Kidney (tissue), 13 donors: ENCODE measurements at regions not wholly inside any gene's neighbourhood (a gene's known extent, or its start where the extent isn't known, plus 50 kb on each side); places are given as distances from the start of the nearest gene placed in this dataset.

Source experiments
- DNase-seq, 5 donors: peaks; one replicate each; pipeline ENCODE4 v3.0.0-alpha.2; 2013 to 2020
- FAIRE-seq: peaks from 2 replicates; lab custom pipeline; 2012; peaks lifted over from hg19 to GRCh38; lab: Jason Lieb, UNC
- H3K27ac ChIP-seq, 2 donors: one replicate each; pipeline ENCODE4 v1.7.0; 2013; ENCODE audit warnings: low read depth in 2 of 2, low read length in 2 of 2, inconsistent platforms in 1 of 2
- H3K27me3 ChIP-seq: one replicate; pipeline ENCODE4 v1.7.1; 2013; ENCODE audit warnings: low read length, inconsistent platforms; ENCODE audit not compliant: control insufficient read depth, insufficient read depth
- H3K36me3 ChIP-seq, 3 donors: one replicate each; pipeline versions ENCODE4 v1.7.0 to v1.7.1; 2013; ENCODE audit warnings: low read length in 3 of 3, control low read depth in 1 of 3, inconsistent platforms in 1 of 3; ENCODE audit not compliant: insufficient read depth in 3 of 3, control insufficient read depth in 2 of 3
- H3K4me1 ChIP-seq, 3 donors: one replicate each; pipeline versions ENCODE4 v1.7.0 to v1.7.1; 2013; ENCODE audit warnings: low read length in 3 of 3, inconsistent platforms in 1 of 3, low read depth in 1 of 3; ENCODE audit not compliant: control insufficient read depth in 2 of 3, insufficient read depth in 2 of 3
- H3K4me3 ChIP-seq, 3 donors: one replicate each; pipeline versions ENCODE4 v1.7.0 to v1.8.1; 2013; ENCODE audit warnings: low read length in 3 of 3, control low read depth in 1 of 3, inconsistent platforms in 1 of 3
- H3K9ac ChIP-seq, 3 donors: one replicate each; pipeline versions ENCODE4 v1.7.0 to v1.7.1; 2013; ENCODE audit warnings: low read length in 3 of 3, control low read depth in 1 of 3, inconsistent platforms in 1 of 3
- H3K9me3 ChIP-seq, 3 donors: one replicate each; pipeline versions ENCODE4 v1.7.0 to v1.7.1; 2013; ENCODE audit warnings: low read length in 3 of 3, control low read depth in 1 of 3, inconsistent platforms in 1 of 3; ENCODE audit not compliant: control insufficient read depth in 2 of 3, insufficient read depth in 1 of 3
- CTCF ChIP-seq: IDR thresholded peaks from 3 replicates; pipeline ENCODE4 v1.5.1; 2012; ENCODE audit warnings: mild to moderate bottlenecking, moderate library complexity, borderline replicate concordance; ENCODE audit not compliant: insufficient read depth; ENCODE audit errors: extremely low read depth
- intact Hi-C: fragments of 100-400 bp; cut with DNase I; formaldehyde crosslinking; loops from one replicate; pipeline ENCODE4 v1.11.1; 2022
- donor health status: control.
- donor health status: control.
- donor health status: control.
- donor health status: control.
- donor health status: control.
- donor health status: DM: yes; HTN: yes; CAD: no.
- donor health status: Normal renal cell carcinoma (clear cell type).

- Histone ChIP-seq H3K4me3 (no peak overlapping the region), H3K27ac (no peak overlapping the region), H3K9ac (no peak overlapping the region), H3K4me1 (no peaks in the 10 kb centered on the region), H3K9me3 (no peaks in the 10 kb centered on the region), H3K36me3 (no peaks in the 10 kb centered on the region), H3K27me3 (no peaks in the 10 kb centered on the region)
- no peak for TF ChIP-seq CTCF
- FAIRE-seq, result no peak
- no peak for DNase-seq
- intact Hi-C loops, result no loop called here
Observed at GRCh38 chr2:189366349-189366748, 74.9 kb upstream of the WDR75 start.

- H3K27me3 ChIP-seq, result no peaks in the 10 kb centered on the region
- no peak overlapping the region for H3K4me3 ChIP-seq
- no peak overlapping the region for H3K27ac ChIP-seq
- H3K9ac ChIP-seq, result no peak overlapping the region
- H3K36me3 ChIP-seq, result no peaks in the 10 kb centered on the region
- no peak for TF ChIP-seq CTCF
- no peak for FAIRE-seq
- intact Hi-C loops, result no loop called here
- no peak for DNase-seq
- no peaks in the 10 kb centered on the region for H3K4me1 ChIP-seq
- no peaks in the 10 kb centered on the region for H3K9me3 ChIP-seq
Observed at GRCh38 chr2:189367343-189367742, 73.9 kb upstream of the WDR75 start.

GRCh38 chr2:189369566-189369965 is 71.7 kb upstream of the WDR75 start:
- Histone ChIP-seq H3K27ac (no peak overlapping the region), H3K9me3 (no peaks in the 10 kb centered on the region), H3K36me3 (no peaks in the 10 kb centered on the region), H3K4me1 (no peaks in the 10 kb centered on the region), H3K9ac (no peak overlapping the region), H3K27me3 (no peaks in the 10 kb centered on the region), H3K4me3 (no peak overlapping the region)
- DNase-seq (no peak), FAIRE-seq (no peak)
- no peak for TF ChIP-seq CTCF
- intact Hi-C loops, result no loop called here

- FAIRE-seq, result no peak
Observed at GRCh38 chr2:189370719-189371118, 70.6 kb upstream of the WDR75 start.

More at GRCh38 chr2:189370719-189371118, 70.6 kb upstream of the WDR75 start:
- H3K4me1 ChIP-seq, result no peaks in the 10 kb centered on the region
- no peaks in the 10 kb centered on the region for H3K9me3 ChIP-seq
- TF ChIP-seq CTCF, result no peak
- no peaks in the 10 kb centered on the region for H3K36me3 ChIP-seq
- no peaks in the 10 kb centered on the region for H3K27me3 ChIP-seq
- H3K9ac ChIP-seq, result no peak overlapping the region
- intact Hi-C loops, result no loop called here
- no peak overlapping the region for H3K27ac ChIP-seq
- no peak overlapping the region for H3K4me3 ChIP-seq
- DNase-seq, result no peak
